IMR-90 (cell line): ENCODE measurements at regions not wholly inside any gene's neighbourhood (a gene's known extent, or its start where the extent isn't known, plus 50 kb on each side); places are given as distances from the start of the nearest gene placed in this dataset.

Experiments
- ATAC-seq: fragments of 200-7000 bp; cut with Tn5 transposase; 2 replicates; pipeline ENCODE4 v1.9.1; 2020; ENCODE audit warnings: low read depth, mild to moderate bottlenecking, moderate library complexity
- BruUV-seq: library from RNA; stranded (reverse); fragments of 400-500 nt; replicated peaks from 2 replicates; lab custom pipeline; 2021; lab: Mats Ljungman, UMichigan
- CTCF ChIA-PET: fragments of 300-600 bp; formaldehyde crosslinking; extraction: SDS; loops from one replicate; lab custom pipeline; 2021; ENCODE audit warnings: antibody characterized with exemption; lab: Yijun Ruan, JAX
- POLR2A ChIA-PET: fragments of 300-600 bp; sonication (Branson Sonifier 250); formaldehyde crosslinking; loops from one replicate; lab custom pipeline; 2022; ENCODE audit warnings: antibody characterized with exemption; ENCODE audit not compliant: unreplicated experiment; lab: Charles Lee
- DNase-seq: peaks from one replicate; pipeline ENCODE4 v3.0.0; 2013
- H2AFZ ChIP-seq: replicated peaks from 2 replicates; pipeline ENCODE3; 2013; ENCODE audit warnings: low read length, mild to moderate bottlenecking; ENCODE audit not compliant: poor library complexity
- H2AK5ac ChIP-seq: 2 replicates; pipeline ENCODE4 v1.6.1; 2013; ENCODE audit warnings: low read depth, low read length, inconsistent platforms
- H2AK9ac ChIP-seq: replicated peaks from 2 replicates; pipeline ENCODE3; 2013; ENCODE audit warnings: mild to moderate bottlenecking, low read depth, low read length, moderate library complexity; ENCODE audit not compliant: poor library complexity
- H2BK120ac ChIP-seq: 2 replicates; pipeline ENCODE4 v1.6.1; 2013; ENCODE audit warnings: low read depth, low read length, inconsistent platforms
- H2BK15ac ChIP-seq: 3 replicates; pipeline ENCODE4 v1.6.1; 2013; ENCODE audit warnings: low read depth, low read length, inconsistent platforms
- H2BK20ac ChIP-seq: 2 replicates; pipeline ENCODE4 v1.6.1; 2013; ENCODE audit warnings: low read depth, mild to moderate bottlenecking, inconsistent platforms, low read length, moderate library complexity
- H2BK5ac ChIP-seq: 2 replicates; pipeline ENCODE4 v1.6.1; 2013; ENCODE audit warnings: mild to moderate bottlenecking, low read depth, low read length, inconsistent platforms; ENCODE audit not compliant: poor library complexity, severe bottlenecking
- H3K14ac ChIP-seq: replicated peaks from 2 replicates; pipeline ENCODE4 v1.6.1; 2013; ENCODE audit warnings: low read depth, low read length, inconsistent platforms
- H3K18ac ChIP-seq: 2 replicates; pipeline ENCODE4 v1.6.1; 2013; ENCODE audit warnings: low read depth, low read length, control low read depth
- H3K23ac ChIP-seq: 2 replicates; pipeline ENCODE4 v1.6.1; 2013; ENCODE audit warnings: low read depth, low read length, inconsistent platforms
- H3K27ac ChIP-seq: 2 replicates; pipeline ENCODE4 v1.5.1; 2013; ENCODE audit warnings: mild to moderate bottlenecking, control low read depth, low read length; ENCODE audit not compliant: insufficient read depth
- H3K27me3 ChIP-seq: 2 replicates; pipeline ENCODE4 v1.6.1; 2013; ENCODE audit warnings: low read length; ENCODE audit not compliant: control insufficient read depth, insufficient read depth
- H3K36me3 ChIP-seq: 2 replicates; pipeline ENCODE4 v1.6.1; 2013; ENCODE audit warnings: low read length, mixed read lengths; ENCODE audit not compliant: control insufficient read depth, insufficient read depth
- H3K4ac ChIP-seq: 2 replicates; pipeline ENCODE4 v1.6.1; 2013; ENCODE audit warnings: low read depth, low read length, inconsistent platforms
- H3K4me1 ChIP-seq: 2 replicates; pipeline ENCODE4 v1.6.1; 2013; ENCODE audit warnings: low read length, mixed read lengths; ENCODE audit not compliant: control insufficient read depth, insufficient read depth
- H3K4me2 ChIP-seq: 2 replicates; pipeline ENCODE4 v1.6.1; 2013; ENCODE audit warnings: low read depth, mild to moderate bottlenecking, control low read depth, low read length, moderate library complexity
- H3K4me3 ChIP-seq: 2 replicates; pipeline ENCODE4 v1.5.1; 2013; ENCODE audit warnings: low read depth, mild to moderate bottlenecking, control low read depth, low read length, moderate library complexity; ENCODE audit not compliant: insufficient read depth
- H3K56ac ChIP-seq: 2 replicates; pipeline ENCODE4 v1.6.1; 2013; ENCODE audit warnings: low read length, inconsistent platforms; ENCODE audit not compliant: insufficient read depth; ENCODE audit errors: extremely low read depth
- H3K79me1 ChIP-seq, 2 experiments: 2 replicates each; pipeline ENCODE4 v1.6.1; 2013; ENCODE audit warnings: low read length in 2 of 2, inconsistent platforms in 1 of 2, low read depth in 1 of 2
- H3K9ac ChIP-seq: 2 replicates; pipeline ENCODE4 v1.6.1; 2013; ENCODE audit warnings: low read depth, low read length, control low read depth
- H3K9me1 ChIP-seq: 2 replicates; pipeline ENCODE4 v1.6.1; 2013; ENCODE audit warnings: low read length, inconsistent platforms; ENCODE audit not compliant: insufficient read depth
- H3K9me3 ChIP-seq: 2 replicates; pipeline ENCODE4 v1.6.1; 2013; ENCODE audit warnings: low read length; ENCODE audit not compliant: control insufficient read depth, insufficient read depth
- H4K20me1 ChIP-seq: 2 replicates; pipeline ENCODE4 v1.6.1; 2013; ENCODE audit warnings: low read length, inconsistent platforms; ENCODE audit not compliant: insufficient read depth
- H4K5ac ChIP-seq: 2 replicates; pipeline ENCODE4 v1.6.1; 2013; ENCODE audit warnings: mild to moderate bottlenecking, low read depth, low read length, control low read depth
- H4K8ac ChIP-seq, 2 experiments: 2 replicates each; pipeline ENCODE4 v1.6.1; 2013; ENCODE audit warnings: low read depth in 2 of 2, low read length in 2 of 2, control low read depth in 1 of 2, inconsistent platforms in 1 of 2
- H4K91ac ChIP-seq: 2 replicates; pipeline ENCODE4 v1.6.1; 2013; ENCODE audit warnings: low read depth, low read length, inconsistent platforms; ENCODE audit not compliant: insufficient read depth
- CEBPB ChIP-seq: IDR thresholded peaks from 2 replicates; pipeline ENCODE4 v1.6.1; 2012; ENCODE audit warnings: low read depth, low read length, improper control_type of control experiment
- ELK1 ChIP-seq: fragments of 150-350 bp; IDR thresholded peaks from 2 replicates; pipeline ENCODE4 v1.6.1; 2016; ENCODE audit warnings: low read depth, mild to moderate bottlenecking, low read length, moderate library complexity, borderline replicate concordance
- MAZ ChIP-seq: IDR thresholded peaks from 2 replicates; pipeline ENCODE4 v1.6.1; 2012; ENCODE audit warnings: low read depth, mild to moderate bottlenecking, low read length, improper control_type of control experiment, moderate library complexity, borderline replicate concordance
- WGBS, 2 experiments: methylation state at CpG; one replicate each; pipeline versions ENCODE4 v1.1.5 to v1.1.7; 2013; ENCODE audit warnings: missing lambda C conversion rate in 2 of 2; ENCODE audit not compliant: insufficient read length in 1 of 2; ENCODE audit errors: extremely low coverage in 2 of 2; 5-methylcytosine and 5-hydroxymethylcytosine counted together
- dilution Hi-C: fragments of 300-500 bp; cut with HindIII; formaldehyde crosslinking; loops from one replicate; pipeline ENCODE4 v1.14.3; 2018; ENCODE audit warnings: low sequenced_read_pairs; ENCODE audit not compliant: unreplicated experiment
- in situ Hi-C: fragments of 300-500 bp; cut with MboI; formaldehyde crosslinking; loops from 3 replicates; pipeline ENCODE4 v1.14.3; 2019; ENCODE audit warnings: low sequenced_read_pairs, inconsistent platforms, mixed read lengths
- intact Hi-C: fragments of 100-400 bp; cut with micrococcal nuclease; formaldehyde crosslinking; loops from 2 replicates; pipeline ENCODE4 v1.10.0; 2022
- TF ChIP-seq, protein P1 (sequence below): conservative IDR thresholded peaks from 2 replicates; pipeline ENCODE4 v1.5.1; 2012; ENCODE audit warnings: mild to moderate bottlenecking, low read depth, low read length, improper control_type of control experiment

DNA sequence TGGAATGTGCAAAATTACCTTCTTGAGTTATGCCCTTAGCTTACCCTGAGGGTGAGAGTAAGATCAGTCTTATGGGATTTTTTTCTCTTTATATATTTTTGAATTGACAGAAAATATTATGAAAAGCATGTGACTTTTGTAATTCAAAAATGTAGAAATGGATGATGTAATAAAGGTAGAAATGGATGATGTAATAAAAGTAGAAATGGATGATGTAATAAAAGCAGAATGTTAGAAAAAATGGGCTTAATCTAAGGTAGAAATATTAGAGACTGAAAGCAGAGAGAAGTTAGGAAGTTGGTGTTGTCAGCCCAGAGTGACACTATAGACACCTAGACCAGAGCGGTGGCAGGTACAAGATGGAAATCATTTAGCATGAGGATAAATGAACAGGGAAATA lies 107.1 kb upstream of the THSD7B start:
- Histone ChIP-seq H3K79me1 (no peaks in the 10 kb centered on the region), H3K18ac (no peak overlapping the region), H3K23ac (no peak overlapping the region), H2AK5ac (no peak overlapping the region), H4K8ac (no peak overlapping the region), H3K9ac (no peak overlapping the region), H2BK5ac (no peak overlapping the region), H4K5ac (no peak overlapping the region), H3K14ac (no peak overlapping the region), H3K4ac (no peak overlapping the region), H3K56ac (no peak overlapping the region), H2AFZ (no peak overlapping the region), H4K91ac (no peak overlapping the region), H3K9me3 (peaks cover 13% of the 10 kb centered on the region; the same call in 1 of the 2 replicates), H3K27me3 (no peaks in the 10 kb centered on the region), H4K20me1 (no peaks in the 10 kb centered on the region), H3K36me3 (no peaks in the 10 kb centered on the region), H3K9me1 (no peaks in the 10 kb centered on the region), H3K4me3 (no peak overlapping the region), H3K4me2 (no peak overlapping the region), H3K27ac (no peak overlapping the region), H3K4me1 (no peaks in the 10 kb centered on the region), H2BK15ac (no peak overlapping the region), H2BK120ac (no peak overlapping the region), H2AK9ac (no peak overlapping the region), H2BK20ac (no peak overlapping the region)
- DNase-seq (no peak), ATAC-seq (no peak)
- intact Hi-C loops (no loop called here), dilution Hi-C loops (no loop called here), in situ Hi-C loops (no loop called here)
- 86% methylated on average over 1 of the region's 1 CpG; no CpG with 5 or more reads in 1 of the 2 experiments for WGBS, 2 experiments
- ChIA-PET POLR2A (no interaction called here), CTCF (no interaction called here)
- TF ChIP-seq, protein P1, sequence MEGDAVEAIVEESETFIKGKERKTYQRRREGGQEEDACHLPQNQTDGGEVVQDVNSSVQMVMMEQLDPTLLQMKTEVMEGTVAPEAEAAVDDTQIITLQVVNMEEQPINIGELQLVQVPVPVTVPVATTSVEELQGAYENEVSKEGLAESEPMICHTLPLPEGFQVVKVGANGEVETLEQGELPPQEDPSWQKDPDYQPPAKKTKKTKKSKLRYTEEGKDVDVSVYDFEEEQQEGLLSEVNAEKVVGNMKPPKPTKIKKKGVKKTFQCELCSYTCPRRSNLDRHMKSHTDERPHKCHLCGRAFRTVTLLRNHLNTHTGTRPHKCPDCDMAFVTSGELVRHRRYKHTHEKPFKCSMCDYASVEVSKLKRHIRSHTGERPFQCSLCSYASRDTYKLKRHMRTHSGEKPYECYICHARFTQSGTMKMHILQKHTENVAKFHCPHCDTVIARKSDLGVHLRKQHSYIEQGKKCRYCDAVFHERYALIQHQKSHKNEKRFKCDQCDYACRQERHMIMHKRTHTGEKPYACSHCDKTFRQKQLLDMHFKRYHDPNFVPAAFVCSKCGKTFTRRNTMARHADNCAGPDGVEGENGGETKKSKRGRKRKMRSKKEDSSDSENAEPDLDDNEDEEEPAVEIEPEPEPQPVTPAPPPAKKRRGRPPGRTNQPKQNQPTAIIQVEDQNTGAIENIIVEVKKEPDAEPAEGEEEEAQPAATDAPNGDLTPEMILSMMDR, result no peak
- TF ChIP-seq CEBPB (no peak), ELK1 (no peak), MAZ (no peak)
- no TSS peak for BruUV-seq
